Adrenal gland (tissue), 5 donors: ENCODE measurements at regions not wholly inside any gene's neighbourhood (a gene's known extent, or its start where the extent isn't known, plus 50 kb on each side); places are given as distances from the start of the nearest gene placed in this dataset.

Experiments
- CTCF ChIP-seq, 6 experiments: fragments of 450-650 bp in 4 of 6; fragments of 200-600 bp in 2 of 6; sonication (generic) in 1 of 6; IDR thresholded peaks; 1 replicate in 5 of 6; 2 replicates in 1 of 6; pipeline versions ENCODE4 v1.5.1 to v1.8.0; 2016 to 2021; ENCODE audit warnings: antibody characterized with exemption in 6 of 6, mild to moderate bottlenecking in 2 of 6, moderate library complexity in 1 of 6
- POLR2A ChIP-seq, 2 donors: fragments of 450-650 bp; IDR thresholded peaks; one replicate each; pipeline ENCODE4 v1.6.1; 2017; ENCODE audit warnings: antibody characterized with exemption in 2 of 2, mild to moderate bottlenecking in 2 of 2, moderate library complexity in 1 of 2
- donor health status: DM: no; HTN: no; CAD: no.

- peak; percentile 14 to 68 (median 49) for TF ChIP-seq CTCF (IDR thresholded peaks at IDR 0.05)
- no peak for TF ChIP-seq POLR2A (IDR thresholded peaks at IDR 0.05)
Observed at GRCh38 chr10:10677479-10677878, 340.2 kb upstream of the CELF2 start.
